NCI-H187 treated with DMSO at 0.1 percent for 48 hours (cell line): ENCODE measurements at regions not wholly inside any gene's neighbourhood (a gene's known extent, or its start where the extent isn't known, plus 50 kb on each side); places are given as distances from the start of the nearest gene placed in this dataset.
"Not testable (repeated sequence)": the region's sequence is repeated elsewhere in the genome, so short reads cannot be mapped to it uniquely, and the experiment has no call there.

Experiments used
- DNase-seq: peaks from one replicate; lab custom pipeline; 2025; lab: John Stamatoyannopoulos, UW

- no peak for DNase-seq
These were observed 51.1 kb upstream of the ROPN1 start for GRCh38 chr3:124043023-124043422.

DNA sequence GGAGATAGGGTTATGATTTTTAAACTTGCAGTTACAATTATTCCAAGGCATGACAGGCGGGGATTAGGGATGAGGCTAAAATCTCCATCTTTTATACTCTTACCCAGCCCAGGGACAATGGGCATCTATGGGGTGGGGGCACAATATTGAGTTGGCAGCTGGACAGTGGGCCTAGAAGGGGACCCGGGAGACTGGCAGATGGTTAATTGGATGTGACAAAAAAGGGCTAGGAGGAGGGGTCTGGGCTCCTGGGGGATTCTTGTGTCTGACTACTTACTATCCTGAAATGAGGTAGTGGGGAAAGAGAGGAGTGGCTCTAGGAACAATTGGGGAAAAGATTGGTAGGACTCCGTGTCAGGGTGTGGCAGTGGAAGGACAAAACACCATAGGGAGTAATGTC lies 53.0 kb upstream of the ROPN1 start:
- DNase-seq = no peak

- no peak for DNase-seq
These were observed 57.3 kb upstream of the ROPN1 start for GRCh38 chr3:124048967-124049798.

GRCh38 chr3:124051636-124052035 lies 59.7 kb upstream of the ROPN1 start:
- no peak for DNase-seq

- peak; percentile 21 for DNase-seq
These were observed 61.9 kb upstream of the ROPN1 start for GRCh38 chr3:124053871-124054270.

- DNase-seq = no peak
These were observed 64.9 kb upstream of the ROPN1 start for GRCh38 chr3:124056846-124057245.

- no peak for DNase-seq
These were observed 65.5 kb upstream of the ROPN1 start for GRCh38 chr3:124057420-124057819.

DNA sequence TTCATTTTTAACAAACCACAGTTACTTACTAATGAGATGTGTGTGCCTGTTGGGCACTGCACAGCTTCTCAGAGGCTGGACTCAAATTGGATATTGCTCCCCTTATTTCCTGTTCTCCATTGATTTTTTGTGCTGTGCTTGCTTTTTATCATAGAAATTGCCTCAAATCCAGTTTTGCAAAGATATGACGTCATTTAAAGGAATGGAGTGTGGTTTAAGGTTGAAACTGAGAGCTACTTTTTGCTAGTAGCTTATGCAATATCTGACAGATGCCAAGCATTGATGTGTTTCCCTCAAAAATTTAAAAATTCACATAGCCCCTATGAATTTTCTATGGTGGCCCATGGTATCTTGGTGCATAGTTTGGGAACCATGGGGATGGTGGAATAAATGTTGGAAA lies 67.7 kb upstream of the ROPN1 start:
- no peak for DNase-seq

GRCh38 chr3:124063197-124063909 lies 71.4 kb upstream of the ROPN1 start:
- DNase-seq = no peak

DNA sequence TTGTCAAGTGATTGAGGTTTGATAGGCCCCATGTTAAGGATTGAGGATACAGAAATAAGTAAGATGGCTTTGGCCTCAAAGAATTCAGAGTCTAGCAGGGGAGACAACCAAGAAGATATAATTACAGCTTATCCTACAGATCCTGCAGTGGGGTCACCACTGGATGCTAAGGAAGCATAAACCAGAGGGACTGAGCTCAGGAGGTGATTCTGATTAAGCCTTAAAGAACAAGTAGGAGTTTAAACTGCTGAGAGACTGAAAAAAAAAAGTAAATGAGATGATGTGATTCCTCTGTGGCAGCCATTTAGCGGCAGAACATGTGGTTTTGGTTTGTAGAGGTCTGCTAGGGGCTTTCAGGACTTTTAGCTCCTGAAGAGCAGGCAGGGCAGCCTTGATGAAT lies 72.1 kb upstream of the ROPN1 start:
- DNase-seq = no peak

- not testable (repeated sequence) for DNase-seq
These were observed 74.6 kb upstream of the ROPN1 start for GRCh38 chr3:124066543-124066942.

DNA sequence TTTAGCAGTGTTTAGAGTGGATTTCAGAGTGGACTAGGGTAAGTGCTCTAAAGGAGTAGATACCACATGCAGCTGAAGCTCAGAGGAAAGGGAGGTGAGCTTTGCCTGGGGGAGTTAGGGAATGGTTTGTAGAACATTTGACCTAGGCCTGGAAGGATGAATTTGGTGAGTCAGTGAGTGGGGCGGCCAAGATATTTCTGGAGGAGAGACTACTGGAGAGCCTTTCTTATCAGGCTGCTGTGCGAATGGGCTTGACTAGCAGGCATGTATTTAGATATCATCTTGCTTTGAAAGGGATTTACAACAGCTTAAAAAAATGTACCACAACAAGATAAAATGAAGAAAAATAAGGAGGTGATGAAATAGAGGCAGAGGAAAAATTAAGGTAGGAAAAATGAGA lies 77.8 kb upstream of the ROPN1 start:
- not testable (repeated sequence) for DNase-seq

GRCh38 chr3:124075090-124075489 lies 83.2 kb upstream of the ROPN1 start:
- not testable (repeated sequence) for DNase-seq

- DNase-seq = no peak
These were observed 83.8 kb upstream of the ROPN1 start for GRCh38 chr3:124075753-124076152.

GRCh38 chr3:124076235-124076634 lies 84.3 kb upstream of the ROPN1 start:
- DNase-seq = no peak

- DNase-seq = peak; percentile 17
These were observed 87.3 kb upstream of the ROPN1 start for GRCh38 chr3:124078953-124079911.

DNA sequence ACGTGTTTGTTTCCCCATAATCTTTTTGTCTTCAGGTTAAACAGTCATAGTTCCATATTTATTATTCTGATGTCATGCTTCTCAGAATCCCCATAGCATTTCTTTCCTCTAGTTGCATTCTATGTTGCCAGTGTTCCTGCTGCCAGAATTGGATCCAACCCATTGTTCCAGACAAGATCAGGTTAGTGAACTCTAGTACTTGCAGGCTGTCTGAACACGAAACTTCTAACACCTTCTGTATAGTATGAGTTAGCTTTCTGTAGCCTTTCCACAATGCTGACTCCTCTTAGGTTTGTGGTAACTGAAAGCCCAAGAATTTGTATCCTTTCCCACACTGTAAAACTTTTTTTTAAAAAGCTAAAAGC lies 88.0 kb upstream of the ROPN1 start:
- no peak for DNase-seq

DNA sequence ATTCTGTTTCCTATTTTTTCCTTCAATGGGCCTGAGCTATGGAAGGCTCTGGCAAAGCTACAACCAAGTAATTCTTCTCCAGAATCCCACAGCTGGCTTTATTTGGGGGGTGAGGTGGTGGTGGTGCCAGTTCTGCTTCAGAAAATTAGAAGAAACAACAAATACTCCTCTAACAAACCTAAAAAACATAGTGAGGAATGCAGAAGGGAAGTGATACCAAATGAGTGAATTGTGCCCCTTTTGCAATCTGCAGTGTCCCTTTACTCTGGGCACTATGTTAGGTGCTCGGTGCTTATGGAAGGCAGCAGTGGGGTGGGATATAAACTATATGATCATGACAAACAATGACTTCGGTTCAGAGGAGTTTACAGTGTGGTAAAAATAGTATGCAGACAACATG lies 90.4 kb upstream of the ROPN1 start:
- no peak for DNase-seq

- no peak for DNase-seq
These were observed 92.3 kb upstream of the ROPN1 start for GRCh38 chr3:124084022-124084881.

GRCh38 chr3:124088801-124089200 lies 96.9 kb upstream of the ROPN1 start:
- no peak for DNase-seq

DNA sequence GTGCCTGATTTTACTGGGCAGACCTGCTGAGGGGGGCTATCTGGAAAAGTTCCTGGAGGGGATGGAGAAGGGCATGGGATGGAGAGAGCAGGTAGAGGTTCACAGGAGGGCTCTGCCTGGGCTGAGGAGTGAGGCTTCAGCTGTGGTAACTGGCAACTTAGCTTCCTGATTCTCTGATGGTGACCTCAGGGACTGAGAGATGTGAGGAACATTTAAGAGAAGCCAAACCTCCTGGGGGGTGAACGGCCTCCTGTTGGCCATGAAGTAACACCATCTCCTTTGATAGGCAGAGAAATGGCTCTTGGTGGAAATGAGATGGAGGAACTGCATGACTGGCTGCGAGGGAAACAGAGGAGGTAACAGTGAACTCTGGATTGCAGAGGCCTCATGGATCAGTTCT lies 97.3 kb upstream of the ROPN1 start:
- no peak for DNase-seq
